Sigmoid colon (tissue), 4 donors: ENCODE measurements at regions not wholly inside any gene's neighbourhood (a gene's known extent, or its start where the extent isn't known, plus 50 kb on each side); places are given as distances from the start of the nearest gene placed in this dataset.

Experiments
- CTCF ChIP-seq, 4 experiments: fragments of 450-650 bp in 3 of 4; fragments of 200-600 bp in 1 of 4; IDR thresholded peaks; one replicate each; pipeline ENCODE4 v1.5.1; 2016 to 2019; ENCODE audit warnings: antibody characterized with exemption in 4 of 4, mild to moderate bottlenecking in 3 of 4, moderate library complexity in 2 of 4
- POLR2A ChIP-seq, 2 donors: fragments of 450-650 bp; IDR thresholded peaks; one replicate each; pipeline ENCODE4 v1.6.1; 2016; ENCODE audit warnings: antibody characterized with exemption in 2 of 2, mild to moderate bottlenecking in 2 of 2, moderate library complexity in 2 of 2
- POLR2AphosphoS5 ChIP-seq, 4 donors: sonication (generic); formaldehyde crosslinking; IDR thresholded peaks; one replicate each; pipeline ENCODE4 v1.6.1; 2017; ENCODE audit warnings: antibody characterized with exemption in 4 of 4

GRCh38 chr1:57868239-57868638 lies 444.4 kb upstream of the DAB1 start:
- TF ChIP-seq POLR2AphosphoS5 (IDR thresholded peaks at IDR 0.05) (no peak), CTCF (IDR thresholded peaks at IDR 0.05) (no peak), POLR2A (IDR thresholded peaks at IDR 0.05) (no peak)
